Naive B cell (primary cell): ENCODE measurements at regions not wholly inside any gene's neighbourhood (a gene's known extent, or its start where the extent isn't known, plus 50 kb on each side); places are given as distances from the start of the nearest gene placed in this dataset.
"Not testable (repeated sequence)": the region's sequence is repeated elsewhere in the genome, so short reads cannot be mapped to it uniquely, and the experiment has no call there.

Source experiments
- ATAC-seq, 2 donors: fragments of 150-1000 bp; cut with Tn5 transposase; 2 replicates each; pipeline ENCODE4 v1.10.0; 2021; ENCODE audit warnings: low read depth in 2 of 2, mild to moderate bottlenecking in 2 of 2, moderate library complexity in 2 of 2
- DNase-seq: peaks from one replicate; pipeline ENCODE4 v3.0.0; 2022
- H3K27ac Mint-ChIP-seq, 6 donors: one replicate each; pipeline ENCODE4 v1.8.0; 2020 to 2022; ENCODE audit warnings: mild to moderate bottlenecking in 6 of 6, mixed read lengths in 6 of 6, moderate library complexity in 5 of 6, inconsistent platforms in 2 of 6
- H3K27me3 Mint-ChIP-seq, 3 donors: one replicate each; pipeline ENCODE4 v1.8.0; 2021 to 2022; ENCODE audit warnings: mixed read lengths in 3 of 3, mild to moderate bottlenecking in 1 of 3
- H3K36me3 Mint-ChIP-seq, 2 donors: one replicate each; pipeline ENCODE4 v1.8.0; 2020 to 2022; ENCODE audit warnings: mixed read lengths in 2 of 2, inconsistent platforms in 1 of 2, mild to moderate bottlenecking in 1 of 2
- H3K4me1 Mint-ChIP-seq, 3 donors: one replicate each; pipeline ENCODE4 v1.8.0; 2020 to 2022; ENCODE audit warnings: mixed read lengths in 3 of 3, inconsistent platforms in 1 of 3, mild to moderate bottlenecking in 1 of 3, moderate library complexity in 1 of 3
- H3K4me3 Mint-ChIP-seq, 8 donors: one replicate each; pipeline ENCODE4 v1.8.0; 2020 to 2022; ENCODE audit warnings: mild to moderate bottlenecking in 8 of 8, mixed read lengths in 8 of 8, moderate library complexity in 8 of 8, inconsistent platforms in 2 of 8
- H3K9me3 Mint-ChIP-seq, 7 donors: one replicate each; pipeline ENCODE4 v1.8.0; 2020 to 2022; ENCODE audit warnings: mixed read lengths in 7 of 7, mild to moderate bottlenecking in 5 of 7, inconsistent platforms in 2 of 7, moderate library complexity in 1 of 7

GRCh38 chr6:81962198-81962597, 209.7 kb upstream of the TENT5A start:
- H3K9me3 Mint-ChIP-seq: peaks cover 0 to 14% (median 4%) of the 10 kb centered on the region in 7 donors
- peaks cover 0 to 6% (median 0%) of the 10 kb centered on the region in 3 donors for H3K27me3 Mint-ChIP-seq
- DNase-seq (no peak), ATAC-seq (no peak)
- no peaks in the 10 kb centered on the region for H3K36me3 Mint-ChIP-seq
- H3K27ac Mint-ChIP-seq: no peak overlapping the region
- H3K4me1 Mint-ChIP-seq: no peaks in the 10 kb centered on the region
- no peak overlapping the region for H3K4me3 Mint-ChIP-seq

GRCh38 chr6:81950877-81951276, 198.4 kb upstream of the TENT5A start:
- H3K36me3 Mint-ChIP-seq: no peaks in the 10 kb centered on the region
- no peaks in the 10 kb centered on the region for H3K4me1 Mint-ChIP-seq
- H3K27ac Mint-ChIP-seq: no peak overlapping the region
- ATAC-seq (no peak), DNase-seq (no peak)
- no peak overlapping the region for H3K4me3 Mint-ChIP-seq
- H3K9me3 Mint-ChIP-seq: peaks cover 0 to 2% (median 0%) of the 10 kb centered on the region in 7 donors
- H3K27me3 Mint-ChIP-seq: no peaks in the 10 kb centered on the region

GRCh38 chr6:81948861-81949260, 196.4 kb upstream of the TENT5A start:
- H3K9me3 Mint-ChIP-seq: peaks cover 0 to 2% (median 0%) of the 10 kb centered on the region in 7 donors
- no peak overlapping the region for H3K4me3 Mint-ChIP-seq
- ATAC-seq: no peak
- H3K36me3 Mint-ChIP-seq: no peaks in the 10 kb centered on the region
- no peak for DNase-seq
- no peaks in the 10 kb centered on the region for H3K27me3 Mint-ChIP-seq
- no peaks in the 10 kb centered on the region for H3K4me1 Mint-ChIP-seq
- no peak overlapping the region for H3K27ac Mint-ChIP-seq

- not testable (repeated sequence) for H3K36me3 Mint-ChIP-seq, DNase-seq, ATAC-seq, H3K4me3 Mint-ChIP-seq, H3K4me1 Mint-ChIP-seq, H3K9me3 Mint-ChIP-seq, H3K27me3 Mint-ChIP-seq
- peak overlapping the region in 1 of 6 donors; percentile 73 for H3K27ac Mint-ChIP-seq
Observed at GRCh38 chr6:81948196-81948595, 195.7 kb upstream of the TENT5A start.

GRCh38 chr6:81944661-81945060, 192.2 kb upstream of the TENT5A start:
- DNase-seq (no peak), ATAC-seq (no peak)
- H3K36me3 Mint-ChIP-seq: no peaks in the 10 kb centered on the region
- H3K4me1 Mint-ChIP-seq: no peaks in the 10 kb centered on the region
- peaks cover 0 to 2% (median 0%) of the 10 kb centered on the region in 7 donors for H3K9me3 Mint-ChIP-seq
- no peak overlapping the region for H3K4me3 Mint-ChIP-seq
- H3K27ac Mint-ChIP-seq: no peak overlapping the region
- no peaks in the 10 kb centered on the region for H3K27me3 Mint-ChIP-seq

- H3K4me3 Mint-ChIP-seq, H3K9me3 Mint-ChIP-seq, H3K4me1 Mint-ChIP-seq, DNase-seq, H3K27ac Mint-ChIP-seq, H3K36me3 Mint-ChIP-seq, H3K27me3 Mint-ChIP-seq, ATAC-seq: not testable (repeated sequence)
Observed at GRCh38 chr6:81942842-81943241, 190.4 kb upstream of the TENT5A start.

GRCh38 chr6:81942067-81942370, 189.5 kb upstream of the TENT5A start:
- Mint-ChIP-seq H3K4me1 (no peaks in the 10 kb centered on the region), H3K27ac (no peak overlapping the region), H3K9me3 (peaks cover 0 to 6% (median 0%) of the 10 kb centered on the region in 7 donors), H3K27me3 (peaks cover 0 to 8% (median 0%) of the 10 kb centered on the region in 3 donors), H3K36me3 (no peaks in the 10 kb centered on the region), H3K4me3 (no peak overlapping the region)
- ATAC-seq (no peak), DNase-seq (no peak)

GRCh38 chr6:81940451-81940985, 188.0 kb upstream of the TENT5A start:
- Mint-ChIP-seq H3K4me1 (no peaks in the 10 kb centered on the region), H3K27me3 (peaks cover 0 to 8% (median 0%) of the 10 kb centered on the region in 3 donors), H3K36me3 (no peaks in the 10 kb centered on the region), H3K27ac (no peak overlapping the region), H3K4me3 (no peak overlapping the region), H3K9me3 (peaks cover 0 to 7% (median 0%) of the 10 kb centered on the region in 7 donors)
- ATAC-seq (no peak), DNase-seq (no peak)

- no peak for ATAC-seq
- H3K27ac Mint-ChIP-seq: no peak overlapping the region
- no peak overlapping the region for H3K4me3 Mint-ChIP-seq
- no peak for DNase-seq
- peaks cover 0 to 7% (median 0%) of the 10 kb centered on the region in 7 donors for H3K9me3 Mint-ChIP-seq
- no peaks in the 10 kb centered on the region for H3K4me1 Mint-ChIP-seq
- no peaks in the 10 kb centered on the region for H3K36me3 Mint-ChIP-seq
- H3K27me3 Mint-ChIP-seq: peaks cover 0 to 8% (median 0%) of the 10 kb centered on the region in 3 donors
Observed at GRCh38 chr6:81939766-81940165, 187.3 kb upstream of the TENT5A start.

- Mint-ChIP-seq H3K36me3 (no peaks in the 10 kb centered on the region), H3K27me3 (peaks cover 0 to 8% (median 0%) of the 10 kb centered on the region in 3 donors), H3K4me3 (no peak overlapping the region), H3K27ac (peak overlapping the region in 1 of 6 donors; percentile 53), H3K9me3 (peaks cover 0 to 7% (median 0%) of the 10 kb centered on the region in 7 donors), H3K4me1 (no peaks in the 10 kb centered on the region)
- ATAC-seq (no peak), DNase-seq (no peak)
Observed at GRCh38 chr6:81938991-81939732, 186.7 kb upstream of the TENT5A start.

GRCh38 chr6:81938014-81938856, 185.8 kb upstream of the TENT5A start:
- DNase-seq (no peak), ATAC-seq (no peak)
- H3K27ac Mint-ChIP-seq: no peak overlapping the region

GRCh38 chr6:81937296-81937937, 184.9 kb upstream of the TENT5A start:
- Mint-ChIP-seq H3K27ac (no peak overlapping the region), H3K4me3 (no peak overlapping the region), H3K36me3 (no peaks in the 10 kb centered on the region), H3K9me3 (peaks cover 0 to 7% (median 0%) of the 10 kb centered on the region in 7 donors), H3K27me3 (peaks cover 0 to 8% (median 2%) of the 10 kb centered on the region in 3 donors), H3K4me1 (no peaks in the 10 kb centered on the region)
- DNase-seq (no peak), ATAC-seq (no peak)

More at GRCh38 chr6:81938014-81938856, 185.8 kb upstream of the TENT5A start:
- Mint-ChIP-seq H3K36me3 (no peaks in the 10 kb centered on the region), H3K4me3 (no peak overlapping the region), H3K4me1 (no peaks in the 10 kb centered on the region), H3K9me3 (peaks cover 0 to 7% (median 0%) of the 10 kb centered on the region in 7 donors), H3K27me3 (peaks cover 0 to 8% (median 0%) of the 10 kb centered on the region in 3 donors)

- Mint-ChIP-seq H3K27me3 (peaks cover 0 to 8% (median 5%) of the 10 kb centered on the region in 3 donors), H3K27ac (no peak overlapping the region), H3K9me3 (peaks cover 0 to 8% (median 4%) of the 10 kb centered on the region in 7 donors), H3K4me3 (no peak overlapping the region), H3K4me1 (no peaks in the 10 kb centered on the region), H3K36me3 (no peaks in the 10 kb centered on the region)
- ATAC-seq: no peak
- DNase-seq: no peak
Observed at GRCh38 chr6:81934936-81935335, 182.5 kb upstream of the TENT5A start.
